ENCODE measurements at regions not wholly inside any gene's neighbourhood (a gene's known extent, or its start where the extent isn't known, plus 50 kb on each side); places are given as distances from the start of the nearest gene placed in this dataset.

GRCh38 chr10:120684226-120684625 is 166.9 kb upstream of the WDR11 start (continued):
- TF ChIP-seq ATF3 (CRISPR knock-in tag; conservative IDR thresholded peaks at IDR 0.05) (no peak), ZNF219 (CRISPR knock-in tag; IDR thresholded peaks at IDR 0.05; ENCODE audit: borderline replicate concordance) (no peak), ZNF425 (CRISPR knock-in tag; conservative IDR thresholded peaks at IDR 0.05) (no peak), SOX15 (CRISPR knock-in tag; IDR thresholded peaks at IDR 0.05) (no peak), ZSCAN18 (CRISPR knock-in tag; IDR thresholded peaks at IDR 0.05) (no peak), EMX1 (CRISPR knock-in tag; IDR thresholded peaks at IDR 0.05) (no peak), FOXJ3 (CRISPR knock-in tag; IDR thresholded peaks at IDR 0.05; ENCODE audit: borderline replicate concordance) (no peak), PRDM15 (CRISPR knock-in tag; IDR thresholded peaks at IDR 0.05) (no peak), CBFB (CRISPR knock-in tag; IDR thresholded peaks at IDR 0.05; ENCODE audit: low read depth) (no peak), SMAD3 (CRISPR knock-in tag; IDR thresholded peaks at IDR 0.05; ENCODE audit: borderline replicate concordance) (no peak)

GRCh38 chr10:120685136-120685535 is 166.0 kb upstream of the WDR11 start:
- ChIA-PET CTCF (no interaction called here), POLR2A (no interaction called here)
- ATAC-seq (no peak), DNase-seq (ENCODE audit: low spot score) (no peak)
- Mint-ChIP-seq H3K4me1 (peaks cover 5% of the 10 kb centered on the region; the same call in 1 of the 2 replicates), H3K9me3 (no peaks in the 10 kb centered on the region), H3K27me3 (ENCODE audit: low read depth) (no peaks in the 10 kb centered on the region), H3K4me3 (no peak overlapping the region), H3K27ac (no peak overlapping the region), H3K36me3 (no peaks in the 10 kb centered on the region)
- TF ChIP-seq FOXJ3 (CRISPR knock-in tag; IDR thresholded peaks at IDR 0.05; ENCODE audit: borderline replicate concordance) (no peak), ZNF423 (CRISPR knock-in tag; IDR thresholded peaks at IDR 0.05) (0 out of 2 replicates have a peak, but pooled peaks have one; percentile 27)

- no peak overlapping the region for H3K27ac Mint-ChIP-seq
- no peaks in the 10 kb centered on the region for H3K36me3 Mint-ChIP-seq
- CTCF ChIA-PET: interaction anchor here (0.5 kb wide), 1 partner anchor 270 kb away, joined by 3 read pairs; no protein-coding TSS in a partner anchor
- H3K4me1 Mint-ChIP-seq: peaks cover 9% of the 10 kb centered on the region
- no peaks in the 10 kb centered on the region for H3K27me3 Mint-ChIP-seq (ENCODE audit: low read depth)
- no peak overlapping the region for H3K4me3 Mint-ChIP-seq
- DNase-seq (ENCODE audit: low spot score) (no peak), ATAC-seq (peak; percentile 55; the same call in 1 of the 2 replicates)
- POLR2A ChIA-PET: no interaction called here
- peaks cover 12% of the 10 kb centered on the region for H3K9me3 Mint-ChIP-seq
- no peak for TF ChIP-seq CDX4 (CRISPR knock-in tag; IDR thresholded peaks at IDR 0.05; ENCODE audit: borderline replicate concordance)
- TF ChIP-seq OVOL2 (CRISPR knock-in tag; IDR thresholded peaks at IDR 0.05; ENCODE audit: borderline replicate concordance): no peak
- no peak for TF ChIP-seq E2F4 (CRISPR knock-in tag; IDR thresholded peaks at IDR 0.05; ENCODE audit: borderline replicate concordance, low read depth)
- TF ChIP-seq ETV6 (CRISPR knock-in tag; IDR thresholded peaks at IDR 0.05): no peak
- TF ChIP-seq E2F1 (CRISPR knock-in tag; IDR thresholded peaks at IDR 0.05): no peak
- no peak for TF ChIP-seq IRF2 (CRISPR knock-in tag; IDR thresholded peaks at IDR 0.05; ENCODE audit: borderline replicate concordance, low read depth)
- no peak for TF ChIP-seq ZNF317 (CRISPR knock-in tag; IDR thresholded peaks at IDR 0.05; ENCODE audit: borderline replicate concordance, low read depth)
- TF ChIP-seq USF2 (CRISPR knock-in tag; IDR thresholded peaks at IDR 0.05): no peak
- TF ChIP-seq ZNF219 (CRISPR knock-in tag; IDR thresholded peaks at IDR 0.05; ENCODE audit: borderline replicate concordance): no peak
- no peak for TF ChIP-seq ZSCAN18 (CRISPR knock-in tag; IDR thresholded peaks at IDR 0.05)
- no peak for TF ChIP-seq ZNF671 (CRISPR knock-in tag; IDR thresholded peaks at IDR 0.05)
Observed at GRCh38 chr10:120688928-120689327, 162.2 kb upstream of the WDR11 start.
